B cell (primary cell): ENCODE measurements at regions not wholly inside any gene's neighbourhood (a gene's known extent, or its start where the extent isn't known, plus 50 kb on each side); places are given as distances from the start of the nearest gene placed in this dataset.

Source experiments
- ATAC-seq: fragments of 200-7000 bp; cut with Tn5 transposase; one replicate; pipeline ENCODE4 v1.10.0; 2021; ENCODE audit warnings: low read depth, mild to moderate bottlenecking, moderate number of reproducible peaks, moderate library complexity
- CTCF ChIA-PET: fragments of 350-600 bp; sonication (Branson Sonifier 250); formaldehyde crosslinking; loops from one replicate; lab custom pipeline; 2021; ENCODE audit warnings: antibody characterized with exemption, inconsistent platforms; lab: Charles Lee
- POLR2A ChIA-PET: fragments of 350-600 bp; sonication (Branson Sonifier 250); formaldehyde crosslinking; loops from one replicate; lab custom pipeline; 2021; ENCODE audit warnings: antibody characterized with exemption; lab: Charles Lee
- DNase-seq: peaks from one replicate; pipeline ENCODE4 v3.0.0; 2013
- H2AFZ ChIP-seq: 2 replicates; pipeline ENCODE4 v1.6.1; 2012; ENCODE audit warnings: mild to moderate bottlenecking, low read depth, low read length; ENCODE audit not compliant: insufficient read depth, poor library complexity, severe bottlenecking
- H3K27ac ChIP-seq, 2 donors: 1 replicate in 1 of 2; 2 replicates in 1 of 2; pipeline ENCODE4 v1.5.1; 2012 to 2013; ENCODE audit warnings: low read length in 2 of 2, mild to moderate bottlenecking in 2 of 2, moderate library complexity in 1 of 2
- H3K27me3 ChIP-seq, 4 experiments: fragments of 200-600 bp in 1 of 4; sonication (generic) in 1 of 4; replicated peaks in 1 of 4; 1 replicate in 2 of 4; 2 replicates in 2 of 4; pipeline versions ENCODE4 v1.6.1 to v1.7.0; 2013 to 2016; ENCODE audit warnings: low read length in 3 of 4, mild to moderate bottlenecking in 2 of 4, mixed read lengths in 1 of 4, moderate library complexity in 1 of 4; ENCODE audit not compliant: insufficient read depth in 4 of 4, control insufficient read depth in 3 of 4; ENCODE audit errors: control extremely low read depth in 1 of 4
- H3K36me3 ChIP-seq, 2 experiments: replicated peaks in 1 of 2; 1 replicate in 1 of 2; 2 replicates in 1 of 2; pipeline versions ENCODE4 v1.6.1 to v1.7.1; 2013; ENCODE audit warnings: low read length in 1 of 2; ENCODE audit not compliant: insufficient read depth in 2 of 2, control insufficient read depth in 1 of 2; ENCODE audit errors: control extremely low read depth in 1 of 2, extremely low read depth in 1 of 2
- H3K4me1 ChIP-seq, 2 donors: fragments of 200-600 bp in 1 of 2; sonication (generic) in 1 of 2; 1 replicate in 1 of 2; 2 replicates in 1 of 2; pipeline versions ENCODE4 v1.5.1 to v1.6.1; 2013 to 2017; ENCODE audit warnings: low read length in 2 of 2; ENCODE audit not compliant: control insufficient read depth in 2 of 2, insufficient read depth in 2 of 2
- H3K4me2 ChIP-seq: replicated peaks from 2 replicates; pipeline ENCODE3; 2012; ENCODE audit warnings: mild to moderate bottlenecking, low read depth, low read length; ENCODE audit not compliant: poor library complexity, severe bottlenecking
- H3K4me3 ChIP-seq, 5 experiments: fragments of 200-600 bp in 1 of 5; sonication (generic) in 1 of 5; 1 replicate in 3 of 5; 2 replicates in 2 of 5; pipeline versions ENCODE4 v1.5.1 to v1.7.0; 2011 to 2016; ENCODE audit warnings: low read length in 4 of 5, mild to moderate bottlenecking in 4 of 5, low read depth in 2 of 5, control low read depth in 1 of 5, moderate library complexity in 1 of 5; ENCODE audit not compliant: insufficient read depth in 1 of 5; ENCODE audit errors: control extremely low read depth in 1 of 5, extremely low read depth in 1 of 5
- H3K79me2 ChIP-seq: fragments of 200-600 bp; sonication (generic); one replicate; pipeline ENCODE4 v1.6.0; 2016; ENCODE audit warnings: low read length; ENCODE audit not compliant: control insufficient read depth, insufficient read depth
- H3K9ac ChIP-seq: fragments of 200-600 bp; sonication (generic); 2 replicates; pipeline ENCODE4 v1.6.1; 2017; ENCODE audit warnings: mild to moderate bottlenecking, low read length, moderate library complexity
- H3K9me3 ChIP-seq, 3 donors: one replicate each; pipeline versions ENCODE4 v1.6.1 to v1.7.1; 2013; ENCODE audit warnings: low read length in 2 of 3; ENCODE audit not compliant: control insufficient read depth in 2 of 3, insufficient read depth in 1 of 3; ENCODE audit errors: control extremely low read depth in 1 of 3
- H4K20me1 ChIP-seq: 2 replicates; pipeline ENCODE4 v1.6.0; 2012; ENCODE audit warnings: mild to moderate bottlenecking, low read length; ENCODE audit not compliant: insufficient read depth, control insufficient read depth, poor library complexity, severe bottlenecking
- H3K27ac Mint-ChIP-seq: one replicate; pipeline ENCODE4 v1.8.0; 2021; ENCODE audit warnings: mixed read lengths
- H3K27me3 Mint-ChIP-seq: one replicate; pipeline ENCODE4 v1.8.0; 2021; ENCODE audit warnings: mixed read lengths
- H3K4me1 Mint-ChIP-seq: one replicate; pipeline ENCODE4 v1.8.0; 2021; ENCODE audit warnings: mixed read lengths
- H3K4me3 Mint-ChIP-seq: one replicate; pipeline ENCODE4 v1.8.0; 2021; ENCODE audit warnings: mixed read lengths
- H3K9me3 Mint-ChIP-seq: one replicate; pipeline ENCODE4 v1.8.0; 2022; ENCODE audit warnings: mixed read lengths; ENCODE audit not compliant: insufficient read depth
- CTCF ChIP-seq: fragments of 200-600 bp; IDR thresholded peaks from one replicate; pipeline ENCODE4 v1.8.0; 2022; ENCODE audit warnings: antibody characterized with exemption, mild to moderate bottlenecking
- EZH2 ChIP-seq: IDR thresholded peaks from 2 replicates; pipeline ENCODE4 v1.6.1; 2012; ENCODE audit warnings: borderline replicate concordance, low read depth, mild to moderate bottlenecking, moderate library complexity, low read length; ENCODE audit not compliant: insufficient read depth, poor library complexity, severe bottlenecking
- WGBS: methylation state at CpG from one replicate; pipeline ENCODE4 v1.1.5; 2013; ENCODE audit warnings: missing lambda C conversion rate; ENCODE audit not compliant: insufficient coverage; 5-methylcytosine and 5-hydroxymethylcytosine counted together
- intact Hi-C: fragments of 100-400 bp; cut with micrococcal nuclease; formaldehyde crosslinking; loops from one replicate; pipeline ENCODE4 v1.10.0; 2022

GRCh38 chr12:74747305-74747704 lies 209.7 kb downstream of the ATXN7L3B start:
- CTCF ChIA-PET: no interaction called here

DNA sequence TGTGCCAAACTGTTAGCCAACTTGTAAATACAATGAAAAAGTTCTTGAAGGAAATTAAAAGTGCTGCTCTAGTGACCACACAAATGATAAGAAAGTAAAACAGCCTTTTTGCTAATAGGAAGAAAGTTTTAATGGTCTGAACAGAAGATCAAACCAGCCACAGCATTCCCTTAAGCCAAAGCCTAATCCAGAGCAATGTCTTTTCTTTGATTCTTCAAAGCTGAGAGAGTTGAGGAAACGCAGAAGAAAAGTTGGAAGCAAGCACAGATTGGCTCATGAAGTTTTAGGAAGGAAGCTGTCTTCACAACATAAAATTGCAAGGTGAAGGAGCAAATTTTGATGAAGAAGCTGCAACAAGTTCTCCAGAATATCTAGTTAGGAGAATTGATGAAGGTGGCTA lies 213.8 kb downstream of the ATXN7L3B start:
- POLR2A ChIA-PET: no interaction called here
- H3K79me2 ChIP-seq: no peaks in the 10 kb centered on the region
- H3K27me3 ChIP-seq: no peaks in the 10 kb centered on the region
- H3K9ac ChIP-seq: no peak overlapping the region
- H3K4me1 ChIP-seq: no peaks in the 10 kb centered on the region
- H3K9me3 Mint-ChIP-seq: no peaks in the 10 kb centered on the region
- H3K36me3 ChIP-seq: no peaks in the 10 kb centered on the region
- WGBS: 100% methylated on average over 1 of the region's 1 CpG
- H3K27me3 Mint-ChIP-seq: no peaks in the 10 kb centered on the region
- no peak for TF ChIP-seq CTCF
- no peak for DNase-seq
- no peaks in the 10 kb centered on the region for H3K9me3 ChIP-seq
- no peak overlapping the region for H3K4me3 ChIP-seq
- H4K20me1 ChIP-seq: no peaks in the 10 kb centered on the region
- no peak overlapping the region for H3K4me3 Mint-ChIP-seq
- H3K4me1 Mint-ChIP-seq: no peaks in the 10 kb centered on the region
- no peak overlapping the region for H3K27ac Mint-ChIP-seq
- CTCF ChIA-PET: no interaction called here
- ATAC-seq: no peak
- no peak overlapping the region for H3K4me2 ChIP-seq
- H2AFZ ChIP-seq: no peak overlapping the region
- H3K27ac ChIP-seq: no peak overlapping the region
- intact Hi-C loops: no loop called here

More at GRCh38 chr12:74747305-74747704, 209.7 kb downstream of the ATXN7L3B start:
- ATAC-seq: no peak
- Mint-ChIP-seq H3K4me1 (no peaks in the 10 kb centered on the region), H3K27me3 (no peaks in the 10 kb centered on the region), H3K27ac (no peak overlapping the region), H3K9me3 (no peaks in the 10 kb centered on the region), H3K4me3 (no peak overlapping the region)
- H2AFZ ChIP-seq: no peak overlapping the region
- H3K79me2 ChIP-seq: no peaks in the 10 kb centered on the region
- intact Hi-C loops: no loop called here
- no peak for TF ChIP-seq EZH2
- TF ChIP-seq CTCF: no peak
- POLR2A ChIA-PET: no interaction called here
- no peaks in the 10 kb centered on the region for H4K20me1 ChIP-seq
- H3K4me1 ChIP-seq: no peaks in the 10 kb centered on the region
- no peak for DNase-seq
- no peak overlapping the region for H3K4me2 ChIP-seq
- no peaks in the 10 kb centered on the region for H3K9me3 ChIP-seq
- H3K36me3 ChIP-seq: no peaks in the 10 kb centered on the region
- H3K4me3 ChIP-seq: no peak overlapping the region
- H3K27ac ChIP-seq: no peak overlapping the region
- H3K9ac ChIP-seq: no peak overlapping the region
- no peaks in the 10 kb centered on the region for H3K27me3 ChIP-seq
